ENCODE measurements at regions not wholly inside any gene's neighbourhood (a gene's known extent, or its start where the extent isn't known, plus 50 kb on each side); places are given as distances from the start of the nearest gene placed in this dataset.

- H3K36me3 ChIP-seq (ENCODE audit: insufficient read depth, low read length) = no peaks in the 10 kb centered on the region
- peaks cover 9% of the 10 kb centered on the region for H3K4me1 ChIP-seq (ENCODE audit: control insufficient read depth, insufficient read depth, low read length, unreplicated experiment)
- H3K79me2 ChIP-seq (ENCODE audit: control insufficient read depth, insufficient read depth, low read length, unreplicated experiment) = no peaks in the 10 kb centered on the region
- H3K27me3 ChIP-seq (ENCODE audit: insufficient read depth, low read length) = no peaks in the 10 kb centered on the region
- H3K27ac ChIP-seq (ENCODE audit: low read depth, low read length) = no peak overlapping the region
- peak overlapping the region; percentile 17 for H2AFZ ChIP-seq (ENCODE audit: low read length, unreplicated experiment)
- H3K4me3 ChIP-seq (ENCODE audit: low read depth, low read length) = no peak overlapping the region
Measured at GRCh38 chr2:226155093-226155875, 644.3 kb downstream of the IRS1 start.

DNA sequence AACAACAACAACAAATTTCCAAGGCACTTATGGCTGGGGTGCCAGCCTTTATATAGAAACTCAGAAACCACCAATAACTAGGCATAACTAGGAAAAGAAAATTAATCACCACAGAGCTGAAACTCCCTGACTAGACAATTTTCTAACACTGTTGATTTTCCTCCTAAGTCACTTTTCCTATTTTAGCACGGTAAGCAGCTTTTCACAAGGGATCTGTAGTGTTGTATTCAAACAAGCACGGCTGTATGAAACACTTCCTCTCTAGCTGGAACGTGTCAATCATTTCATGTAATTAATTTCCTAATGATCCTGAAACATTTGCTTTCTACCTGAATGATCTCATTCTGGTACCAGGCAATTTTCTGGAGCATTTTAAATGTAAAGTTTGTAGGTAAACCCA is 645.0 kb downstream of the IRS1 start:
- no peaks in the 10 kb centered on the region for H3K27me3 ChIP-seq (ENCODE audit: insufficient read depth, low read length)
- H3K27ac ChIP-seq (ENCODE audit: low read depth, low read length) = no peak overlapping the region
- H3K4me3 ChIP-seq (ENCODE audit: low read depth, low read length) = no peak overlapping the region
- peaks cover 4% of the 10 kb centered on the region for H3K4me1 ChIP-seq (ENCODE audit: control insufficient read depth, insufficient read depth, low read length, unreplicated experiment)
- H2AFZ ChIP-seq (ENCODE audit: low read length, unreplicated experiment) = no peak overlapping the region
- no peaks in the 10 kb centered on the region for H3K79me2 ChIP-seq (ENCODE audit: control insufficient read depth, insufficient read depth, low read length, unreplicated experiment)
- no peaks in the 10 kb centered on the region for H3K36me3 ChIP-seq (ENCODE audit: insufficient read depth, low read length)

- H3K27me3 ChIP-seq (ENCODE audit: insufficient read depth, low read length) = no peaks in the 10 kb centered on the region
- H3K4me3 ChIP-seq (ENCODE audit: low read depth, low read length) = no peak overlapping the region
- no peak overlapping the region for H2AFZ ChIP-seq (ENCODE audit: low read length, unreplicated experiment)
- H3K36me3 ChIP-seq (ENCODE audit: insufficient read depth, low read length) = no peaks in the 10 kb centered on the region
- H3K27ac ChIP-seq (ENCODE audit: low read depth, low read length) = no peak overlapping the region
- no peaks in the 10 kb centered on the region for H3K79me2 ChIP-seq (ENCODE audit: control insufficient read depth, insufficient read depth, low read length, unreplicated experiment)
- H3K4me1 ChIP-seq (ENCODE audit: control insufficient read depth, insufficient read depth, low read length, unreplicated experiment) = peaks cover 4% of the 10 kb centered on the region
Measured at GRCh38 chr2:226153553-226153952, 646.1 kb downstream of the IRS1 start.

DNA sequence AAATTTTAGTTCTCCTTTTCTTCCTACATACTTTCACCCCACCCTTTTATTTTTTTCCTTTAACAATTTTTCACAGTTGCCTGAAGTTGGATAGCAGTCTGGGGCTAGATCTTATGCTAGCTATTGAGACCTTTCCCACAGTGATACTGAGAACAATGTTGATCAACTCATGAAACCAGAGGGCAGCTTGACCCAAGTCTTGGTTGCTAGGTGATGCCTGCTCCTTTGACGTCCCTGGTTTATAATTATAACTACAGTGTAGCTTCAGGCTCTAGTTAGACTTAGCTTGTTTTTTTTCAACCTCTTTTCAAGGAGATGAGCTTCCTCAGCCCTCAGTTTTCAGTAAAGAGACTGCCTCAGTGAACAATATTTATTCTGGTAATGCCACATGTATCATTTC is 648.5 kb downstream of the IRS1 start:
- Histone ChIP-seq H3K27ac (ENCODE audit: low read depth, low read length) (no peak overlapping the region; the same call in 1 of the 2 replicates), H3K4me3 (ENCODE audit: low read depth, low read length) (no peak overlapping the region), H3K4me1 (ENCODE audit: control insufficient read depth, insufficient read depth, low read length, unreplicated experiment) (peaks cover 4% of the 10 kb centered on the region), H3K27me3 (ENCODE audit: insufficient read depth, low read length) (no peaks in the 10 kb centered on the region), H3K79me2 (ENCODE audit: control insufficient read depth, insufficient read depth, low read length, unreplicated experiment) (no peaks in the 10 kb centered on the region), H2AFZ (ENCODE audit: low read length, unreplicated experiment) (peak overlapping the region; percentile 47), H3K36me3 (ENCODE audit: insufficient read depth, low read length) (no peaks in the 10 kb centered on the region)

- H3K27ac ChIP-seq (ENCODE audit: low read depth, low read length) = no peak overlapping the region
- H3K36me3 ChIP-seq (ENCODE audit: insufficient read depth, low read length) = no peaks in the 10 kb centered on the region
- no peak overlapping the region for H3K4me3 ChIP-seq (ENCODE audit: low read depth, low read length)
- no peaks in the 10 kb centered on the region for H3K4me1 ChIP-seq (ENCODE audit: control insufficient read depth, insufficient read depth, low read length, unreplicated experiment)
- H2AFZ ChIP-seq (ENCODE audit: low read length, unreplicated experiment) = no peak overlapping the region
- H3K79me2 ChIP-seq (ENCODE audit: control insufficient read depth, insufficient read depth, low read length, unreplicated experiment) = no peaks in the 10 kb centered on the region
- H3K27me3 ChIP-seq (ENCODE audit: insufficient read depth, low read length) = no peaks in the 10 kb centered on the region
Measured at GRCh38 chr2:226143091-226143490, 656.5 kb downstream of the IRS1 start.

DNA sequence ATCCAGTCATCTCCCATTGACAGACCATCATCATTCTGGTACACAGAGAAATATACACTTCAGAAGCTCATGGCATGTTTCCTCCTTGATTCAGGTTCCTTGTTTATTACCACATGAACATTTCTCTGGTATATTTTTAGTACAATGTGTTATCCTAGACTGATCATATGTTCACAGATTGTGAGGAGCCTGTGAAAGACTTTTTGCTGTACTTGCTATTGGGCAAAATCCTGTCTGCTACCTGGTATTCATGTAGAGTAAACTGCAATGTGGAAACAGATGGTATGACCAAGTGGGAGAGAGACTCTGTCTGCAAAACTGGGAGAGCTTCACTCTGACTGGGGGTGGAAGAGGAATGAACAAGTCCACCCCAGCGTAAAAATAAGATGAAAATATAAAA is 657.2 kb downstream of the IRS1 start:
- H2AFZ ChIP-seq (ENCODE audit: low read length, unreplicated experiment) = no peak overlapping the region
- H3K27ac ChIP-seq (ENCODE audit: low read depth, low read length) = no peak overlapping the region
- H3K79me2 ChIP-seq (ENCODE audit: control insufficient read depth, insufficient read depth, low read length, unreplicated experiment) = no peaks in the 10 kb centered on the region
- H3K4me3 ChIP-seq (ENCODE audit: low read depth, low read length) = no peak overlapping the region
- H3K36me3 ChIP-seq (ENCODE audit: insufficient read depth, low read length) = no peaks in the 10 kb centered on the region
- H3K27me3 ChIP-seq (ENCODE audit: insufficient read depth, low read length) = no peaks in the 10 kb centered on the region
- peaks cover 4% of the 10 kb centered on the region for H3K4me1 ChIP-seq (ENCODE audit: control insufficient read depth, insufficient read depth, low read length, unreplicated experiment)

DNA sequence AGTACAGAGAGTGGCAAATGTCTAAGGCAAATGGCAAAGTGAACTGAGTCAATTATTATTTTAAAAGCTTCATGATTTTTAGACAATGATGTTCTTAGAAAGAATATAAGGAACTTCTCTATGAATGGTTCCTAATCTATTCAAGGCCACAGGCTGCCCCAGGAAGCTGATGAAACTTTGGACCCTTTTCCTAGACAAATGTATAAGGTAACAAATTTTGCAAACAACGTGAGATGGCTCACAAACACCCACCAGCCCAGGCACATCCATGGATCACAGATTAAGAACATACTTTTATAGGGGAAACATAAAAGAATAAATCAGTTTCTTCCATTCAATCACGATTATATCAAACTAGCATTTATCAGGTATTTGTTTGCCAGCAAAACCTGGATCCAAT is 659.0 kb downstream of the IRS1 start:
- peaks cover 13% of the 10 kb centered on the region for H3K4me1 ChIP-seq (ENCODE audit: control insufficient read depth, insufficient read depth, low read length, unreplicated experiment)
- no peak overlapping the region for H2AFZ ChIP-seq (ENCODE audit: low read length, unreplicated experiment)
- H3K36me3 ChIP-seq (ENCODE audit: insufficient read depth, low read length) = no peaks in the 10 kb centered on the region
- H3K79me2 ChIP-seq (ENCODE audit: control insufficient read depth, insufficient read depth, low read length, unreplicated experiment) = no peaks in the 10 kb centered on the region
- no peaks in the 10 kb centered on the region for H3K27me3 ChIP-seq (ENCODE audit: insufficient read depth, low read length)
- H3K4me3 ChIP-seq (ENCODE audit: low read depth, low read length) = no peak overlapping the region
- no peak overlapping the region for H3K27ac ChIP-seq (ENCODE audit: low read depth, low read length)

DNA sequence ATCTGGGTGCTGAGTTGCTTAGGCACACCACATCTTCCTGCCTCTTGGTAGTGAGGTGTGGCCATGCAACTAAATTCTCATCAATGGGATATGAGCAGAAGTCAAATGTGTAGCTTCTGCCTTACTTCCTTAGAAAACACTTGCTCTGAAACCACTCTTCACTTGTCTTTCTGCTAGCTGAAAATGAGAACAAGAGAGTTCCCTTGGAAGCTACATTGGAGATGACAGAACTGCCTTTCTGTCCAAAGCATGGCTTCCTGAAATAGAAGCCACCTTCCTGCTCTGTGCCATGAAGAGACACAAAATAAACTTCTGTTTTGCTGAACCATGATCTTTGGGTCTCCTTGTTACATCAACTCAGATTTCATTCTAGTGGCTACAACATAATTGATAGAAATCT is 659.9 kb downstream of the IRS1 start:
- no peak overlapping the region for H3K27ac ChIP-seq (ENCODE audit: low read depth, low read length)
- no peaks in the 10 kb centered on the region for H3K79me2 ChIP-seq (ENCODE audit: control insufficient read depth, insufficient read depth, low read length, unreplicated experiment)

DNA sequence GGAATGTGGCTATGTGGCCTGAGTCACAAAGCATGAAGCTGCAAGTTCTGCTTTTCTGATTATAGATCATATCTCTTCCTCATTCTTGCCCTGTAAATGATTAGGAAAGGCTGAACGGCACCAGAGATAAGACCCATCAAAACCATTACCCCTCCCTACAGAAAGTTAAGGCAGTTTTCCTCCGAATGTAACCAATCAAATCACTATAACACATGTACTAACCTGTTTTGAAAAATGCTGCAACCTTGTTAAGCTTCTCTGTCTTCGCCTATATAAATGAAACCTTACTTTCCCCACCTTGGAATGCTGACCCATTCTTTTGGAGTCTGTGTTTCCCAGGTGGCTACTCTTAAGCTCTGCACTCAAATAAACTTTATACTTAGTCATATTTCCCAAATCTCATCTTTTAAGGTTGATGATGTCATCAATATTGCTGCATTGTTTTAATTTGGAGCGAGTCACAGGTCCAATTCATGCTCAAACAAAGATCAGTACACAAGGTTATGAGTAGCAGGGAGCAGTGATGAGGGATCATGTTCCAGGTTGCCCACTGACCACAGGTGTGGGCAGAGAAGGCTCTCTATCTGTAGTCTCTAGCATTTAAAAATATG is 662.3 kb downstream of the IRS1 start:
- Histone ChIP-seq H3K36me3 (ENCODE audit: insufficient read depth, low read length) (no peaks in the 10 kb centered on the region), H3K79me2 (ENCODE audit: control insufficient read depth, insufficient read depth, low read length, unreplicated experiment) (no peaks in the 10 kb centered on the region), H3K27me3 (ENCODE audit: insufficient read depth, low read length) (no peaks in the 10 kb centered on the region), H3K4me3 (ENCODE audit: low read depth, low read length) (no peak overlapping the region), H3K4me1 (ENCODE audit: control insufficient read depth, insufficient read depth, low read length, unreplicated experiment) (peaks cover 16% of the 10 kb centered on the region), H2AFZ (ENCODE audit: low read length, unreplicated experiment) (peak overlapping the region; percentile 8), H3K27ac (ENCODE audit: low read depth, low read length) (peak overlapping the region; percentile 40)

More for the DNA sequence above, 659.9 kb downstream of the IRS1 start:
- Histone ChIP-seq H3K36me3 (ENCODE audit: insufficient read depth, low read length) (no peaks in the 10 kb centered on the region), H3K4me1 (ENCODE audit: control insufficient read depth, insufficient read depth, low read length, unreplicated experiment) (peaks cover 16% of the 10 kb centered on the region), H3K4me3 (ENCODE audit: low read depth, low read length) (no peak overlapping the region), H2AFZ (ENCODE audit: low read length, unreplicated experiment) (no peak overlapping the region), H3K27me3 (ENCODE audit: insufficient read depth, low read length) (no peaks in the 10 kb centered on the region)

GRCh38 chr2:226136739-226137138 is 662.9 kb downstream of the IRS1 start:
- Histone ChIP-seq H3K27me3 (ENCODE audit: insufficient read depth, low read length) (no peaks in the 10 kb centered on the region), H3K36me3 (ENCODE audit: insufficient read depth, low read length) (no peaks in the 10 kb centered on the region), H3K79me2 (ENCODE audit: control insufficient read depth, insufficient read depth, low read length, unreplicated experiment) (no peaks in the 10 kb centered on the region), H3K4me1 (ENCODE audit: control insufficient read depth, insufficient read depth, low read length, unreplicated experiment) (peaks cover 16% of the 10 kb centered on the region), H3K4me3 (ENCODE audit: low read depth, low read length) (no peak overlapping the region), H2AFZ (ENCODE audit: low read length, unreplicated experiment) (no peak overlapping the region), H3K27ac (ENCODE audit: low read depth, low read length) (peak overlapping the region; percentile 40)
